A673 (cell line): ENCODE measurements at regions not wholly inside any gene's neighbourhood (a gene's known extent, or its start where the extent isn't known, plus 50 kb on each side); places are given as distances from the start of the nearest gene placed in this dataset.

Experiments
- EZH2 ChIP-seq: fragments of 200-600 bp; sonication (generic); IDR thresholded peaks from 2 replicates; pipeline ENCODE4 v1.6.1; 2017; ENCODE audit warnings: borderline replicate concordance, low read depth, mild to moderate bottlenecking, mixed read lengths, antibody characterized with exemption, low read length; ENCODE audit not compliant: poor library complexity, severe bottlenecking
- TF ChIP-seq, protein P1 (sequence below): fragments of 300-800, 200-600 bp; sonication (generic); conservative IDR thresholded peaks from 2 replicates; pipeline ENCODE4 v1.5.1; 2017; ENCODE audit warnings: low read depth, mild to moderate bottlenecking, antibody characterized with exemption, low read length, moderate library complexity, mixed read lengths

DNA sequence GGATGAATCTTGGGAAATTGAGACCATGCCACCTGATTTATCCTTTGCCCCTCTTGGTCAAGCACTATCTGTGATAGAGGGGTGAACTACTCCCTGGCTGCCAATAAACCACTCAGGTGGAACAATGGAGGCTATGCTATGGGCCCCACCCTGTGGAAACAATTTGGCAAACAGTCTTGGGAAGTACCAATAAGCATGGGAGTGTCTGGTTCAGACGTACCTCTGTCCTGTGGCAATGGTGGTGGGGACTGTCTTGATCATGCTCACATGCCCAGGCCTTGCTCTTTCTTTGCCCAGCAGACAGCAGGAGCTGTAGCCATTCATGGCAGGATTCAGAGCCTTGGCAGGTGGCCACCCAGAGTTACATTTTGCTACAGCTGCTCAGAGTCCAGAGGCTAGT is 658.7 kb downstream of the KCNJ3 start:
- TF ChIP-seq, protein P1, sequence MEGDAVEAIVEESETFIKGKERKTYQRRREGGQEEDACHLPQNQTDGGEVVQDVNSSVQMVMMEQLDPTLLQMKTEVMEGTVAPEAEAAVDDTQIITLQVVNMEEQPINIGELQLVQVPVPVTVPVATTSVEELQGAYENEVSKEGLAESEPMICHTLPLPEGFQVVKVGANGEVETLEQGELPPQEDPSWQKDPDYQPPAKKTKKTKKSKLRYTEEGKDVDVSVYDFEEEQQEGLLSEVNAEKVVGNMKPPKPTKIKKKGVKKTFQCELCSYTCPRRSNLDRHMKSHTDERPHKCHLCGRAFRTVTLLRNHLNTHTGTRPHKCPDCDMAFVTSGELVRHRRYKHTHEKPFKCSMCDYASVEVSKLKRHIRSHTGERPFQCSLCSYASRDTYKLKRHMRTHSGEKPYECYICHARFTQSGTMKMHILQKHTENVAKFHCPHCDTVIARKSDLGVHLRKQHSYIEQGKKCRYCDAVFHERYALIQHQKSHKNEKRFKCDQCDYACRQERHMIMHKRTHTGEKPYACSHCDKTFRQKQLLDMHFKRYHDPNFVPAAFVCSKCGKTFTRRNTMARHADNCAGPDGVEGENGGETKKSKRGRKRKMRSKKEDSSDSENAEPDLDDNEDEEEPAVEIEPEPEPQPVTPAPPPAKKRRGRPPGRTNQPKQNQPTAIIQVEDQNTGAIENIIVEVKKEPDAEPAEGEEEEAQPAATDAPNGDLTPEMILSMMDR: no peak
- no peak for TF ChIP-seq EZH2
